ENCODE measurements at regions not wholly inside any gene's neighbourhood (a gene's known extent, or its start where the extent isn't known, plus 50 kb on each side); places are given as distances from the start of the nearest gene placed in this dataset.
"Not testable (repeated sequence)": the region's sequence is repeated elsewhere in the genome, so short reads cannot be mapped to it uniquely, and the experiment has no call there.

DNA sequence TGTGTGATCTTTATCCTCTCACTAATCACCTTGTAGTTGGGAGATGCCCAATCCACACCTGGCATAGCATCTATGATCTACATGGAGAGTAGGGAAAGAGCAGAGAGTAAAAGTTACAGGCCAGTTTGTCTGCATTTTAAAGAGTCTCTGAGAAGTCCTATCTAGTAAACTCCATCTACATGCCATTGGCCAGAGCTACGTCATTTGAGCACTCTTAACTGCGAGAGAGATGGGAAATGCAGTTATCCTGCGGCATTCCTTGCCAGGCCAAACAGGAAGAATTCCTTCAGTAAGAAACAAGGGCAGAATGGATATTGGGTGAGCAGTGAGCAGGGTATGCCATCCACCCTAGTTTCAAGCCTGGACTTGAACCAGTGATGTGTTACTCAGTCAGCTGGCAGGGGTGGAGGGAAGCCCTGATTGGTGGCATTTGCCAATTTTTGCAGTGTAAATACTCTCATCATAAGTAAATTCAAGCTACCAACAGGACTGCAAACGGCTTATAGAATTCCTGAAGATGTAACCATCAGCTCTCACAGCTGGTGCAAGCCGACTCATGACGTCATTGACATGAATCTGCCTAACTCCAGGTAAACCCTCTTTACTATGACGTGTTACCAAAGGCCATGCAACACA lies 156.8 kb upstream of the MSX2 start:
- no peak for DNase-seq

- no peak for DNase-seq
These were observed 153.7 kb upstream of the MSX2 start for GRCh38 chr5:174570662-174571061.

GRCh38 chr5:174571662-174572397 lies 152.6 kb upstream of the MSX2 start:
- no peak for DNase-seq

DNA sequence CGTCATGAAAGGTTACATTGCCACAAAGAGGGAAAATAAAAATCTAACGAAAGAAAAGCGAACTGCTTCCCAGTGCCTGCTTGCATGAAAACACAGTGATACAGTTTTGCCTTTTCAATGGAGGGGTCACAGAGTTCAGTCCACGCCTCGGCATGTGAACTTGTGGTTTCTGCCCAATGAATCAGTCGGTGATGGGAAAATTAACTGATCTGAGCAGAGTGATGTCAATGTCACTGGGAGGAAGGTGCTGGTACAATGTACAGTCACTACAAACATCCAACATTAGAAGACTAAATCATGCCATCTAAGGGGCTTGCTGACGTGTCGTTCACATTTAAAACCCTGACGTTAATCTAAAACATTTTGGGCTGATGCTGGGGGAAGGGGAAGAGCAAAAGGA lies 151.8 kb upstream of the MSX2 start:
- DNase-seq, result no peak

DNA sequence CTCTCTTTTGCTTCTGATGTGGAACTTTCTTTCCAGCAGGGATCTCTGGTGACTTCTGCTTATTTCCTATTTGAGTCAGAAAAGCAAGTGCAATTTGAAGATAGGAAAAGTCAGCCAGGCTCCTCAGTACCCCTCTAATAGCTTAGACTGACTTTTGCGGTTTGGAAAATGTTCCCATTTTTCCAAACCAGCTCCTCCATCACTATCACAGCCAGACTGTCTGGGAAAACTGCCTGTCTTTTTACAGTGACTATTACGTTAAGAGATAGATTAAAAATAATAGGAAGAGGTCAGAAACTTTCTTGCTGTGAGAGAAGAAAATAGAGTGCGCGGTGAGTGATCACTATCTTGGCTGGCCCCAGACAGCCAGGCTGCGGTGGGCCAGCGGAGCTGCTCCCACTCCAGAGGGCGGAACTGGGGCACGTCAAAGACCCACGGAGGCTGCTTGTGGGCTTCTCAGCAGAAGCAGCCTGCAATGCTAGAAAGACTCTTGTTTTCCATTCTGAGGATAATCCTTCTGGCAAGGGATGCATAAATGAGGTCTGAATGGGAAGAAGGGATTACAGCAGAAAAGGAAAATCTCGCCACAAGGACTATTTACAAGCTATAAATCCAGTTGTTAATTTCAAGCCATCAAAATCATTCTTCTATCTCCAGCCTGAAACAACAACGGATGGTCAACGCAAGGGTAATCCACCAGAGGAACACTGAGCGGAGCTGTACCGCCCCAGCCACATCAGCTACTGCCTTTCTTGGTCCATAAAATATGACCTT lies 151.0 kb upstream of the MSX2 start:
- no peak for DNase-seq

- DNase-seq, result no peak
These were observed 149.3 kb upstream of the MSX2 start for GRCh38 chr5:174575043-174575442.

- DNase-seq, result no peak
These were observed 148.3 kb upstream of the MSX2 start for GRCh38 chr5:174576042-174576441.

DNA sequence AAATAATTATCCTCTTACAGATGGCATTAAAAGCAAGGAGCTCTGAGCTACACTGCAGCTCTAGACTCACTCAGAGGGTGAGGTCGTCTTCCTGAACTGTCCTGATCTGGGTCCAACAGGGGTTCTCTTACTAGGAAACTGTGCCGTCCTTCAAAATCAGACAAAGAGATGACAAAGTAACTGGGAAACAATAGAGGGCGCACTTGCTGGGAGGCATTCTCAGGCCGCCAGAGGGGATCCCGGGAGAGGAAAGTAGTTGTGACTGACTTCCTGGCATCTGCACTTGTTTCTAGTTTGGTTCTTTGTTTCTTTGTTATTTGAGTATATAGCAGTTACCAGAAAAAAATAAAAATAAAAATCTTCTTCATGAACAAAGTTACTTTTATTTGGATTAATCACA lies 142.9 kb upstream of the MSX2 start:
- DNase-seq, result no peak

- no peak for DNase-seq
These were observed 142.5 kb upstream of the MSX2 start for GRCh38 chr5:174581894-174582293.

GRCh38 chr5:174583071-174583470 lies 141.3 kb upstream of the MSX2 start:
- DNase-seq, result no peak

- no peak for DNase-seq
These were observed 138.9 kb upstream of the MSX2 start for GRCh38 chr5:174585472-174585871.

- not testable (repeated sequence) for DNase-seq
These were observed 138.2 kb upstream of the MSX2 start for GRCh38 chr5:174586163-174586562.

DNA sequence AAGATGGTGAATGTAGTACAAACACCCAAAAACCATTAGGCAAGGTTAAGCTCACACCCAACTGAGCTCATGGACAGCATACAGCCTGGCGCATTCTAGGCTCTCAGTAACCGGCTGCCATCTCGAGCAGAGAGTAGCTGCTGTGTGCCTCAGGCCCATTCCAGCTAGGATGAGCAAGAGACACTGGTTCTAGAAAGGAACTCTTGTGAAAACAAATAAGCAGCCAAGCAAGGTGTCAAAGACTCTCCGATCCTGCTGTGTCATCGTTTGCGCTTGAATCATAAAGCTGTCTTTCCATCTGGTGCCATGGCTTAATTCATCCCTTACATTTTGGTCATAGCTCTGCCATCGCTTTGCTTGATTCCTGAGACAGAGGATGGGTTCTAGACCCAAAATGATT lies 135.4 kb upstream of the MSX2 start:
- no peak for DNase-seq

DNA sequence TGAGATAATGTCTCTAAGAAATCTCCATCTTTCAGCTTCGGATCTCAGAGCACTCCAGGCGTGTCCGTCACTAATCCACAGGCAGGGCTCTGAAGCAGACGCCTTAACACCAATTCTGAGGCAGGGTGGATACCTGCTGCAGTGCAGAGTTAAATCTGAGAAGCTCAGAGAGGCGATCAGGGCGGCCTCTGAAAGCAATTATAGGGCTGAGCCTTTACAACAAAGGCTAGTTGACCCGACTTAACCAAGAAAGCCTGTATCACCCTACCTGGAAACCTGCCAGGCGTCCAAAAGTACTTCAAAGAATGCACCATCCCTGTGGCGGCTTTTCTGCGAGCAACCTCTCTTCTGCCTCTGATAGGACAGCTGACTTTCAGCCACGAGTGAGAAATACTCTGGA lies 134.8 kb upstream of the MSX2 start:
- DNase-seq, result no peak

GRCh38 chr5:174590820-174591219 lies 133.6 kb upstream of the MSX2 start:
- no peak for DNase-seq

DNA sequence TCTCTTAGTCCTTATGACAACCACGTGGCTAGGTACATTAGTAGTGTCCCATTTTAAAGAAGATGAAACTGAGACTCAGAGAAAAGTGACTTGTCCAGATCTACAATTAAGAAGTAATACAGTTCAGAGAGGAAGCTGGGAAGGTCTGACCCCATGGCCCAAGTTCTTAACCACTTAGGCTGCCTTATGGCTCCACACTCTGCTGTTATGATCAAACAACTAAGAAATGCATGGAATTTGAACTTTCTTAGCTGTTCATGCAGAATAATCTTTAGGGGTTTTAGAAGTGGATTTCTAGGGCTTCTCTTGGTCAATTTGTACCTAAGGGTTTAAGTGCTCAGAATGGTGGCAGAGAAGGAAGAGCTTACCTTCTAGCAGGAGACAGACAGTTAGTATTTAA lies 128.0 kb upstream of the MSX2 start:
- DNase-seq, result no peak

- DNase-seq, result no peak
These were observed 124.4 kb upstream of the MSX2 start for GRCh38 chr5:174599992-174600391.

- DNase-seq, result no peak
These were observed 122.4 kb upstream of the MSX2 start for GRCh38 chr5:174601946-174602345.

GRCh38 chr5:174606153-174606552 lies 118.2 kb upstream of the MSX2 start:
- DNase-seq, result no peak

DNA sequence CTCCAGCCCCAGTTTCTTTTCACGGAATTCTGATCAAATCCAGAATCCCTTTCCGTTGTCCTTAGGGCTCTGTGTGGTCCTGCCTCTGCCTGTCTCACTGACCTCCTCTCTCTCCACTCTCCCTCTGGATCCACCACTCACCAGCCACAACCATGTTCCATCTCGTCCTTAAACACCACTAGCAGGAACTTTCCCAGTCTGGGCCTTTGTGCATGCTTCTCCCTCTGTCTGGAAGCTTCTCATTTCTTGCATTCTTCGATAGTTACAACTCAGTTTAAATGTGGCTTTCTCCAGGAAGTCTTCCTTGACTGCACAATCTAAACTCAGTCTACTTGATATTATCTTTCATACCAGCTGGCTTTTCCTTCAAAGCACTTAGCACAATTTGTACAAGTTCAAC lies 117.7 kb upstream of the MSX2 start:
- no peak for DNase-seq

- DNase-seq, result no peak
These were observed 117.2 kb upstream of the MSX2 start for GRCh38 chr5:174607205-174607604.

DNA sequence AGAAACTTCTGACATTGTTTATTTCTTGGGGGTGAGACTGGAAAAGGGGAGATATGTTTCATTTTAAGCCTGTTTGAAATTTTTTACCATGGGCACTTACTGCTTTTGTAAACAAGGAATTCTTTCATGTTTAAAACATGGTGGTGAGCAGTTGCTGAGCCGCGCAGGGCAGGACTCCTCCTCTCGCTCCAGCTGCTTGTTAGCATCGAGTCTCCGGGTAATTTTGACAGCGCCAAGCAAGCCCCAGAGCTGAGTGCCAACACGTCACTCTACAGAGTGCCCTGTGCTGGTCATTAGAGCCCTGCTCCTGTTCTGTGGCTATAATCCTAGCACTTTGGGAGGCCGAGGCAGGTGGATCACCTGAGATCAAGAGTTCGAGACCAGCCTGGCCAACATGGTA lies 116.5 kb upstream of the MSX2 start:
- no peak for DNase-seq

DNA sequence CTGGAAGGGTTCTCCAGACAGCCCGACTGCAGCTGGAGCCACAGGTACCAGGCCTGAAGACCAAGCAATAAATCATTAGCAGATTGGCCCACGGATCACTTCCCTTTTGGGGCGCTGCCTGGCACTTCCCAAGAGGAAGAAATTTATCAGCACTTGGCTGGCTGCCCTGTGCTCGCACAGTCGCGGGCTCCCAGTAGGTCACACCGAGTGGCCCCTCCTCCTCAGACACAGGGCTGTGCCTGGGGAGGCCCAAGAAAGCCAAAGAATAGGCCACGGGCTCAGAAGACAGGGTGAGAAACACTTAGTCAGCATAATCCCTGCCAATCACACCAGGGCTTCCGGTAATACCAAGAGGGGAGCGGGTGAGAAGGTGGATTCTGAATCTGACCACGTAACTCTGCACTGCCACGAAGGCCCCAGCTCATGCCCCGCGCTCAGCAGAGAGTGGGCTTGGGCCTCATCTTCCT lies 115.7 kb upstream of the MSX2 start:
- DNase-seq, result no peak

DNA sequence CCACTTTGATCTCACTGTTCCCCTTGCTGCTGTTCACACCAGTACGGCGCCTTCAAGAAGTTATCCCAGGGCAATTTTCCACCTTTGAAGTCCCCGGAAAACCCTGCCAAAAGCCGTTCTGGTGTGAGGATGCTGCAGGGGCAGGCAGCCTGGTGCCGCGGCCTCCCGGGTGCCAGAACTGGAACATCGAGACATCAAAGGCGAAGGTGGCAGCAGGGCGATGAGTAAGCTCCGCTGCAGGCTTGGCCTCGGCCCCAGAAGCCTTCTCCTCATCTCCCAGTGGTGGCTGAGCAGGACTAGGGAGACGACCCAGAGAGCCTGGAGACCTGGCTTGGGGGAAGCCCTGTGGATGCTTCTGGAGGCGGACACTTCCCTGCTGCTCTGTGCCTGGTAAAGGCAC lies 115.3 kb upstream of the MSX2 start:
- DNase-seq, result no peak
